HG02623 (cell line): ENCODE measurements at regions not wholly inside any gene's neighbourhood (a gene's known extent, or its start where the extent isn't known, plus 50 kb on each side); places are given as distances from the start of the nearest gene placed in this dataset.

Experiments
- ATAC-seq: cut with Tn5 transposase; IDR thresholded peaks from one replicate; pipeline ENCODE4 v1.9.1; 2021; ENCODE audit warnings: moderate library complexity; ENCODE audit not compliant: unreplicated experiment

GRCh38 chr4:135770505-135770904, 1568.9 kb upstream of the PABPC4L start:
- no peak for ATAC-seq

GRCh38 chr4:135744928-135745327, 1543.3 kb upstream of the PABPC4L start:
- ATAC-seq: no peak

DNA sequence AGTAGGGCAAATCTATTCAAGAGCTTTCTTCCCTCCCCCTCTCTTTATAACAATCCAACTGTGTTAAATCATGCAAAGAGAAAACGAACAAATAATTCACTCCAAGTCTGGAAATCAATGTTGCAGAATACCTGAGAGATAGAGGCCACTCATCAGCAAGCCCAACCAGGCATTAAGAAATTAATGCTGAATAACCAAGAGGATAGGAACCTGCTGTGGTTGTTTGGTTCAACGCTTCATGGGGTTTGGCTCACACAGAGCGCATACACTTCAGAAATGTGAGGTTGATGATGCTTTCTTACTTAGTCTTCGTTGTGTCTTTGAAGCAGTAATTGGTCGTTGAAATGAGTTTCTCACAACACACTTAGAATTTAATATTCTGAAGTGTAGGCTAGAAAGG, 1540.0 kb upstream of the PABPC4L start:
- no peak for ATAC-seq

GRCh38 chr4:135739354-135739753, 1537.8 kb upstream of the PABPC4L start:
- ATAC-seq: no peak

DNA sequence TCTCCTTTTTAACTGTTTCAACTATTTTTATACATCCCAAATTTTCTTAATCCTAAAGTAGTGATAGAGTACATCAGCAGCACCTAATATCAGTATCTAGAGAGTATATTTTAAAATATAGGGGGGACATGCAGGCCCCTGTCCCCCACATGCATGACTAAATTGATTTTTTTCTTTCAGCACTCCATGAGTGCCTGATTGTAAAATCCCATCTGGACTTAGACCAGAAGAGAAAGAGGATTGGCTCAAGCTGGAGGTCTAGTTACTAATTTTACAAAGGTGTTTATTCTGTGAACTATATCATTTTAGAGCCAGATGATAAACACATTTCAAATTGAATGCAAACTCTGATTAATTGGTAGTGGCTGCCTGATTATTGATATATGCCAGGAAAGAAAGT, 1533.9 kb upstream of the PABPC4L start:
- ATAC-seq: no peak

DNA sequence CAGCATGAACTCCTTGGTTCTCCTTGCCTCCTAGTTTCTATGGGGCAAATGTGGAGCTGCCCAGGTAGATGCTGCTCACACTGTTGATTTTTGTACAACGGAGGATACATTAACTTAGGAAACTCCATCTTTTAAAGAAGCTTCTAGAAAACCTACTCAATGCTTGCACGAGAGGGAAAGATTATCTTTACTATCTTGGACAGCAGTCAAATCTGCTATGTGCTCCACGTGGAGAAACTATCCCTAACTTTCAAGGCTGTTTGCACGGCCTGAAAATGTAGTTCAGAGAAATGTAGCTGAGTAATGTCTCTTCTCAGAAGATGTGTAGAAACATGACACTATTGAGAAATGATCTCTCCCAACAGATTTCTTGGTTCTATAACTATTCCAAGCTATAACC, 1530.9 kb upstream of the PABPC4L start:
- no peak for ATAC-seq

DNA sequence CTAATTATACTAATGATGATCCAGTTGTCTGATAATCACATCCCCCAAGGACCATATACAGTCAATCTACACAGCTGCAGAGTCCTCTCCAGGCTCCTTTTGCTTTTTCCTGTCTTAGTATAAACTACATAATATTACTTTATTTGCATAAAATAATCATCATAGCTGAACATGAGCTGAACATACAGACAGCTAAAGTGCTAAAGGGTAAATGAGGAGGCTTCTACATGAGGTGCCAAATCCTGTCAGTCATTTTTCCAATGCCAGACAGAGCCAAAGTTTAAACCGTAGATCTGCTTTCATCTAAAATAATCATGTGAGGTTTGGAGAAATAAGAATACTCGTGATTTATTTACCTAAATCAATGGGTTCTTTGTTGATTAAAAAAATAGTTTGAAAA, 1530.1 kb upstream of the PABPC4L start:
- ATAC-seq: no peak

DNA sequence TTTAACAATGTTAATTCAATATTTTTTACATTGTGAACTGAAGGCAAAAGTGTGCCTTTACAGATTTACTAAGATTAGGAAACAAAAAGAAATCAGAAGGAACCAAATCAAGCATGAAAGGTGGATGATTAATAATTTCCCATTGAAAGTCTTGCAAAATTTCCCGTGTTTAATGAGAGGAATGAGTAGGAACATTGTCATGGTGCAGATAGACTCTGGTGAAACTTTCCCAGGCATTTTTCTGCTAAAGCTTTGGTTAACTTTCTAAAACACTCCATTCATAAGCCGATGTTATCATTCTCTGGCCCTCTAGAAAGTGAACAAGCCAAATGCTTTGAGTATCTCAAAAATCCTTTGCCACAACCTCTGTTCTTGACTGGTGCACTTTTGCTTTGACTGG, 1522.8 kb upstream of the PABPC4L start:
- ATAC-seq: no peak

DNA sequence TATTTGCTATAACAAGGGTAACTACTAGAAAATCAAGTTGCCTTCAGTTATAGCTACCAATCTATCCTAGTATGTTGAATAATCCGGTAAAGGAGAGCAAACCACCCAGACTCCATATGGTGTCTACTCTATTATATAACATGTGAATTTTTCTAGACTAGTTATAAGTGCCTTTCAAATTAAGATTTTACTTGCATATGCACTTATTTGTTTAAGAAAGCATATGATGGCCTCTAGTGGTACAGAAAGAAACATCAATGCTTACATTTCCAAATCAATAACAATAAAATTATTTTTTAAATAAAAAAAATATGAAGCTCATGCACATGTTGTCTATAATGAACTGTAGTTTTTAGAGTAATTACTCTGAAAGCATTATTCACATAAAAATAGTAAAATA, 1516.4 kb upstream of the PABPC4L start:
- ATAC-seq: no peak

DNA sequence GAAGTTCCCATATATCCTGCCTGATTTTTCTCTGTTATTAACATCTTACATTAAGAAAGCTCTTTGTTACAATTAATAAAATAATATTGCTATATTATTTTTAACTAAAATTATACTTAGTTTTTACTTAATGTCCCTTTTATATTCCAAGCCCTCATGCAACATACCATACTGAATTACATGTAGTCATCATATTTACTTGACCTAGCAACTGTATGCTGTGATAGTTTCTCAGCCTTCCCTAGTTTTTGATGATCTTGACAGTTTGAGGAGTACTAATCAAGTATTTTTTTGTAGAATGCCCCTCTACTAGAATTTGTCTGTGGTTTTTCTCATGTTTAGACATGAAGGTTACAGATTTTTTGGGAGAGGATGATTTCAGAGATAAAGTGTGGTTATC, 1503.8 kb upstream of the PABPC4L start:
- no peak for ATAC-seq

DNA sequence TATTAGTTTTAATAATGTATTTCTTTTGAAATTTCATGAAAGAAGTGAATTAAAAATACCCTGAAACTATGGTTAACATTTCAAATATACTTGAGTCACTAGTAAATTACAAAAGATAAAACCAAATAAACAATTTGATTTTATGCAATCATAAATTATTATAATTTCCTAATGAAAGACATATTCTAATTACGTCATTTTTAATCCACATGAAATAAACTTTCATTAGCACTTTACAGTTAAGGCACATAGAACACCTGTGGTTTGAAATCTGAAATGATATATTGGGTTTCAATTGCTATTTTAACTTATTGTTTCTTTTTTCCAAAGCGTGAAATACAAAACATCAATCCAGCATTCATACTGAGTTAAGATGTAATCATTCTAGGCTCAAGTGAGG, 1492.5 kb upstream of the PABPC4L start:
- no peak for ATAC-seq

- ATAC-seq: no peak
Observed at GRCh38 chr4:135684001-135684400, 1482.4 kb upstream of the PABPC4L start.

- no peak for ATAC-seq
Observed at GRCh38 chr4:135672202-135672601, 1470.6 kb upstream of the PABPC4L start.

GRCh38 chr4:135670548-135670947, 1469.0 kb upstream of the PABPC4L start:
- ATAC-seq: no peak
